ENCODE measurements at regions not wholly inside any gene's neighbourhood (a gene's known extent, or its start where the extent isn't known, plus 50 kb on each side); places are given as distances from the start of the nearest gene placed in this dataset.

DNA sequence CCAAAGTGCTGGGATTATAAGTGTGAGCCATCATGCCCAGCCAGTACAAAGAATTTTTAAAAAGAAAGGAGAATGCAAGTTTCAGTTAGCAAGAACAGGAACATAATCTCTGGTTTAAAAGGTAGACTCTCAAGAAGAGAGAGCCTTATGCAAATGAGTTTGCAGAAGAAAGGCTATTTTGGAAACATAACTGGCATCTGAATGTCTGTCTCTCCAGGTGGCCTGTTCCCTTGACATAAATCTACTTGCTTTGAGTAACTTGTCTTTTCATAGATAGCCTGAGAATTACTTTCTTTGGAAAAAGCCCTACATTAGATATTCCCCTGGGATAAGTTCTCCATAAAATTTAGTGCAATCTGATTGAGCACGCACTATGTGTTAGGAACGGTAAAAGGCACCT is 109.6 kb downstream of the ICOS start:
- no peak for DNase-seq (ENCODE audit: low read depth)

DNA sequence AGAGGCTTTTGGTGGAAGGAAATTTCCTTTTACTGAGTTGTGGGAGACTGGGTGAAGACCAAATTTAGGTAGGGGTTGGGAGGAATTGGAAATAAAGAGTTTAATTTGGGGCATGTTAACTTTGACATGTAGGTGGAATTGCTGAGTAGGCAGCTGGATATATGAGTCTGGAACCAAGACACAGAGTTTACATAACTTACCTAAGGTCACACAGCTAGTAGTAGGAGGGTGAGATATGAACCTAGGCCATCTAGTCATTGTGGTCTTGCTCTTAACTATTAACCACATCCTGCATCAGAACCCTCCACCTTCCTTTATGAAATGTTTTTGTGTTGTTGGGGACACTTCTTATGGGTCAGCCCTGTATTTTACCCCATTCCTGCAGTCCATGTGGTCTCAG is 113.1 kb downstream of the ICOS start:
- no peak for DNase-seq (ENCODE audit: low read depth)

DNA sequence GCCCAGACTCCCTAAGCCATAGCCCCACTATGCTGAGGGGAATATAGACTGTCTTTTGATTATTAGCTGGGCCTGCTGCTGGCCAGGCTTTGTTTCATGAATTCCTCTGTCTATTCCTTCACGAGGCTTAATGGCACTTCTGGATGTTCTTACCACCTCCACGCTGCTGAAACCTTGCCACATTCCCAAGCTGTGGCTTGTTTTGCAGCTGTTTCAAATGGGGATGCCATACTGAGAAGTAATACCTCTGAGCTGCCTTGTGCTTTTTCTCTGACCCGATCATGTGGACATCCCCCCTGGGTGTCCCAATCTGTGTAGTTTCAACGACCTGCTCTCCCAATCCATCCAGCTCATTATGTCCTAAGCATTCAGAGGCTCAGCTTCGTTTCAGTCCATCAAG is 114.1 kb downstream of the ICOS start:
- no peak for DNase-seq (ENCODE audit: low read depth)

DNA sequence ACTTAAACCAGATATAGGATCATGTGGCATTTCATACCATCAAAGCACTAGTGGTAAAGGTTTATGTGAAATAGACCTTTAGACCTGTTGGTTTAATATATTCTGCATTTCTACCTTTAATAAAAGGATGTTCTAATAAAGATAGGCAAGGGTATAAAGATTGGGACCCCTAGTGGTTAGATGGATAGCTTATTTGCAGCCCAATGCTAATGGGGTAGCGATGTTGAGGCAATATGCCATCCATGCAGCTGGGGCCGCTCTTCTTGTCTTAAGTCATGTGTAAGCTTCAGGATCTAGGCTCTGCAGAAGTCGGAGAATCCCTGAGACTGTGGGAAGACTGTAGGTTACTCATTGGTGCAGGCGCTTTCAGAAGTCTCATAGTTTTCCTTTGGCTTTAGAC is 114.9 kb downstream of the ICOS start:
- DNase-seq (ENCODE audit: low read depth) = no peak

DNA sequence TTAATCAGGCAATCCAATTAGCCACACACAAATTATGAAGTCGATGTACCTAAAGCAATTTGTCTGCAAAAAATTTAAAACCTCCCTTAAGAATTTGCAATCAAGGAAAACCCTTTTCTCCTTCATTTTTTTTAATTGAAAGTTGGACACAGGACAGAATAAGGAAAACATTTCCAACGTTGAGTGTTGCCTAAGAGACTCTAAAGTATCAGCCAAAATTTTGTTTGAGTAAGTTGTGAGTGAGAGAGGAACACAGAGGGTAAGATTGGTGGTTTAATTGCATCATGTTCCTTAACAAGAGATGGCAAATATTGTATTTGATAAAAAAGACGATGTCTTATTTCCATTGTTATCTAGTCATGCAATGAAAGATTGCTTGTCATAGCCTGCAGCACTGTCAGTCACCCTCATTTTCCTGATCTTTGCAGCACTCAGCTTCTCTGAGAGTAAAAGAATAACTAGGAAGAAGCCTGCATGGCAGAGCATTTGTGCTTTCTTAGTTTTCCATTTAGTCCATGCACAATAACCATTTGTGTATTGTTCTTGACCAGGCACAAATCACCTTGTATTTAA is 115.5 kb downstream of the ICOS start:
- DNase-seq (ENCODE audit: low read depth) = no peak

DNA sequence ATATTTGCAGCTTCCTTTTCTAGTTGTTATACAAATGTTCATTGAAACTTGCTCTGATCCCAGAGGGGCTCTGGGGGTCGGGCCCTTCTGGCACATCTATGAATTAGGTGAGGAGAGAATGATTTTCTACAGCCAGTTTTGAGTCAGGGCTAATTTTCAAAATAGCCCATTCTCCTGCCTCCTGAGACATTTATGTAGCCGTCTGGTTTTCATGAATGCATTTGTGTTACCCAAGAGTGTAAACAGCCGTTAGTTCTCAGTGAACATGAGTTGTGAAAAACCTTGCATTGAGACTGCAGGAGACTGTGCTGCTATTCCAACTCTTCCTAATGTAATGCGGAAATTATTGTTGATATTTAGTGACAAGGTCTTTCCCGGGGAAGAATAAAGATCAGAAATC is 122.5 kb downstream of the ICOS start:
- no peak for DNase-seq (ENCODE audit: low read depth)

DNA sequence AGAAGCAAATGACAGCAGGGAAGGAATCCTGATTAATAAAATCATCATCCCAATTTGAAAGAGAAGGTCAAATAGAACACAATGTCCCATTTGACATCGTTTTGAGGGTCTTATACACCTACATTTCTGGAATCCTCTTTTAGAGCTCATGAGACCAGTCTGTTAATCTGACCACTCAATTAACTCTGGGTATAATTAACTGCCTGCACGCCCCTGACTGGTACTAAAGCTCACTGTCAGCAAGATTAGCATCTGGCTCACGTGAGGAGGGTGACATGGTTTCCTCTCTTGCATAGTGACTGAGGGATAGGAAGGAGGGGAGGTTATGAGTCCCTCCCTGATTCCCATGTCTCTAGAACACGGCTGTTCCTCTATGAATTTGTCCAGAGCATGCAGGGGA is 124.3 kb downstream of the ICOS start:
- DNase-seq (ENCODE audit: low read depth) = no peak

DNA sequence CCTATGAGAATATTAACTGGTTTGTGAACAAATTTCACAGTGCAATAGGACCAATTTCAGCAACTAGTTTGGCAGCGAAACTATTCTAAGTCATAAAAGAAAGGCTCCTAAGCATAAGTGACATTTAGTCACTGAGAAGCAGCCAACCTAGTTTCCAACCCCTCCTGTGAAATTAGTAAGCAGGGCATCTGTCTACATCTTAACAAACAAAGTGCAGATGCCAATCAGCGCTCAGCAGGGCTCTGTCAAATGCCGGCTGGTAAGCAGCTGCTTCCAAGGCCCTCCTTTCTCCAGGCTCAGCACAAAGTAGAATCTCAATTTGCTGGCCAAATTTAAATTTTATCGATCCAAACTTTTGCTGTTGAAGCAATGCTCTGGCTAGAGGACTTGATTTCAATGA is 124.7 kb downstream of the ICOS start:
- DNase-seq (ENCODE audit: low read depth) = no peak

DNA sequence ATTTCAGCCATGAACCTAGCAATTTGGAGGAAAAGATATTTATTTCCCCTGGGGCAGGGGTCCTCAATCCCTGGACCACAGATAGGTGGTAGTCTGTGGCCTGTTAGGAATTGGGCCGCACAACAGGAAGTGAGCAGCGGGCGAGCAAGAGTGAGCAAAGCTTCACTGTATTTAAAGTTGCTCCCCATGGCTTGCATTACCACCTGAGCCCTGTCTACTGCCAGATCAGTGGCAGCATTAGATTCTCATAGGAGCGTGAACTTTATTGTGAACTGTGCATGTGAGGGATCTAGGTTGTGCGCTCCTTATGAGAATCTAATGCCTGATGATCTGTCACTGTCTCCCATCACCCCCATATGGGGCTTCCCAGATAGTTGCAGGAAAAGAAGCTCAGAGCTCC is 127.6 kb downstream of the ICOS start:
- DNase-seq (ENCODE audit: low read depth) = no peak

DNA sequence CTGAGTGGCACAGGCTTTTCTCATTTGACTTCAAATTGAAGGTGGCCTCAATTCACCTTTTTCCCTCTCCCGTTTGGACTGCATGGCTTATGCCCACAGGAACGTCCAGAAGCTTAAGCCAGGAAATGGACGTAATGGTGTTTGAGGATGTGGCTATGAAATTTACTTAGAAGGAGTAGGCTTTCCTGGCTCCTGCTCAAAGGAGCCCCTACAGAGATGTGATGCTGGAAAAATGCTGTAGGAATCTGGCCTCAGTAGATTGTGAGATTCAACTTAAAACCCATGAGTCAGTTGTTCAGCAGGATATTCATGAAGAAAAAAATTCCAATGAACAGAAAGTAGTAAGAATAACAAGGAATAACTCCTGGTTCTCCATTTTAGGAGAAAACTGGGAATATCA is 129.0 kb downstream of the ICOS start:
- no peak for DNase-seq (ENCODE audit: low read depth)

DNA sequence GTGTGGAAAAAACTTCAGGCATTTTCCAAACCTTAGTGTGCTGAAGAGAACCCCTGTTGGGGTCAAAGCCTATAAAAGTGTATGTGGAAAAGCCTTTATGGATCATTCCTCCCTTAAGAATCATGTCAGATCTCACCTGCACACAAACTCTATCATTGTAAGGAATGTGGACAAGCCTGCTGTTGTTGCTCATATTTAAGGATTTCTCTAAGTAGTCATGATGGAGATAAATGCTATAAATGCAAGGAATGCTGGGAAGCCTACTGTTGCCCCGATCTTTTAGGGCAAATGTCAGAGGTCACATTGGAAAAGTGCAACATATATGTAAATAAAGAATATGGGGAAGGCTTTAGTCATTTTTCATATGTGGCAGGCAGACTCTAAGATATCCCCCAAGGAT is 129.5 kb downstream of the ICOS start:
- no peak for DNase-seq (ENCODE audit: low read depth)

DNA sequence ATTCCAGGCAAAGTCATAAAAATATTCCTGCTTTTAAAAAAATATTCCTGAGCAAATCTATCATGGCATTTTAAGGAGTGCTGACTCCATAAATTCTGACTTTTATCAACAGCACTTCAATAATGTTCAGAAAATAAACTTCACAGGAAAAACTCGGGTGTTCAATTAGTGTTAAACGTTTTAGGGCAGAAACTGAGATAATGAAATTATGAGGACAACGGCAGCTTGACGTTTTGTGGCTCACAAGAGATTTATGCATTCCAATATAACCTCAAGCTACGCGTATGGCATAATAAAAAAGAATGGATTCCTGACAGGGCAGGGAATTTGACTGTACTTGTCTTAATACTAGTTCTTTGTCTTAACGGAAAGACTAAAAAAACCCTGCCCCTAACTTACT is 133.2 kb downstream of the ICOS start:
- no peak for DNase-seq (ENCODE audit: low read depth)

DNA sequence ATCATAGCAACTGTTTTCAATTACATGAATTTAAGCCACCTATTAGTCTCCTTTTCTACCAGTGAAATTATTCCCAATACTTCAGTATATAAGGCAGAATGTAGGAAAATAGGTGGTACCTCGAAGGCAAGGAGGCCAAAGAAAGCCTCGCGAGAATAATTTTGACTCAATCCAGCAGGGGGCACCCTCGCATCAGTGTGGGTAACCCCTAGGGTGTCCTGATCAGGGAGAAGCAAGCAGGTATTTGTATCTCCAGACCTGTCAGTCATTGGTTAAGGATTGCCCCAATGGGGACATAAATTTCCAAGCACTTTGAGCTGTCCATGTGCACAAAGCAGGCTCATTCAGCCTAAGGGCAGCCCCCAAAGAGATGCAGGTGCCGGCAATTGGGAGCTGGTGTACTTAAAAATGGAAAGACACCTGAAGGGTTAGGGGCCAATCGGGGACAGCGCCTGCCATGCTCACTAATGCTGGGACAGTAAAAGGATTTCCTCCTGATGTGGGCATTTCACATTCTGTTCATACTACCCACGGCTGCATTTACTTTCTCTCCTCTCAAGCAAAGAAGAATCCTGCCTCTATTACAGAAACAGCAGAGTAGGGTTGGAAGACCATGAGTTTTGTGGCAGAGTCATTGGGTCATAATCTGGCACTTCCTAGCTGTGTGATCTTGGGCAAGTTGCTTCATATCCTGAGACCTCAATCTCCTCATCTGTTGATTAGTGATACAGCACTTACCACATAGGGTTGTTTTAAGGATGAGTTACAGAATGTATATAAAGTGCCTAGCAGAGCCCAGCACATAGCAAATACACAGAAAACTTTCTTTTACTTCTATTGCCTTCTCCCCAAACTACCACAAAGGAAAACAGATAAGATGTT is 136.1 kb downstream of the ICOS start:
- DNase-seq (ENCODE audit: low read depth) = peak; percentile 20

DNA sequence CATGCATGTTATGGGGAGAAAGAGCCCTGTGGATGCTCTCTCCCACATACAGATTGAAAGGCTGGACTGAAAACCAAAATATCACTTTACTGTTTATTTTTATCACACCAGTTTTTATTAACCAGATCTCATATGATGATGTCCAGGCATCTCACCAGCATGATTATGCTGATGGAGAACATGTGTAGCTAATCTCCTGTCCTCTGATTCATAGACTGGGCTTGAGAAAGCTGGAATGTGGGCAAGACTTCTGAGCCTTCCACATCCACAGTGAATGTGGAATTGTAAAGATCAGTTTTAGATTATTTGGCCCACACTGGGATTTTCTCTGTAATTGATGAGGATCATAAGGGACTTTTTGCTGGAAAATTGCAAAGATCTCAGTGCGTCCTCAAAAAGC is 137.9 kb downstream of the ICOS start:
- DNase-seq (ENCODE audit: low read depth) = peak; percentile 8

DNA sequence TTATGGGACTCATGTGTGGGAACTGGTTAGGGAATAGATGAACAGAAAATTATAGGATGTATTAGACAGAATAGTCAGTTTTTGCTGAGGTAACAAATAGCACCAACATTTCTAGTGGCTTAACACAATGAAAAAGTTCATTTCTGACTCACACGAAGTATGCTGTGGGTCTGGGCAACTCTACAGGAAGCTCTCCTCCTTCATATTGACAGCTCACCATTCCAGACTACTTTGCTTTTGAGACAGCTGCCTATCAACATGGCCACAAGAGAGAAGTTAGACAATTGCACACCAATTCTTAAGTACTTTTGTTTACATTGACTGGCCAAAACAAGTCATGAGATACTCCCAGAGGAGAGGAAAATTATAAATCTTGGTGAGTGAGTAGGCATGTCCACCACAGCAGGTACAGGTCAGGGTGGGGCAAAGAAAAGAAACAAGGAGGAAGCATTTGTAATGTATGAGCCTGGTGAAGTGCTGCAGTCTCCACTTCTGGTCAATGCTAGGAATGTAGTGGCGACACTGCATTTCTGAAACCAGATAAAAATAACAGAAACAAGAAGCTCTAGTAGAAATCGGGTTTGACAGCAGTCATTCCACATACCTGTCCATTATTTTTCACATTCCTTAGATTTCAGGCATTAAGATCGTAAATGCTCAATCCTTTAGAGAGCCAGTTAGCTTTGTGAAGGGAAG is 141.6 kb downstream of the ICOS start:
- no peak for DNase-seq (ENCODE audit: low read depth)

DNA sequence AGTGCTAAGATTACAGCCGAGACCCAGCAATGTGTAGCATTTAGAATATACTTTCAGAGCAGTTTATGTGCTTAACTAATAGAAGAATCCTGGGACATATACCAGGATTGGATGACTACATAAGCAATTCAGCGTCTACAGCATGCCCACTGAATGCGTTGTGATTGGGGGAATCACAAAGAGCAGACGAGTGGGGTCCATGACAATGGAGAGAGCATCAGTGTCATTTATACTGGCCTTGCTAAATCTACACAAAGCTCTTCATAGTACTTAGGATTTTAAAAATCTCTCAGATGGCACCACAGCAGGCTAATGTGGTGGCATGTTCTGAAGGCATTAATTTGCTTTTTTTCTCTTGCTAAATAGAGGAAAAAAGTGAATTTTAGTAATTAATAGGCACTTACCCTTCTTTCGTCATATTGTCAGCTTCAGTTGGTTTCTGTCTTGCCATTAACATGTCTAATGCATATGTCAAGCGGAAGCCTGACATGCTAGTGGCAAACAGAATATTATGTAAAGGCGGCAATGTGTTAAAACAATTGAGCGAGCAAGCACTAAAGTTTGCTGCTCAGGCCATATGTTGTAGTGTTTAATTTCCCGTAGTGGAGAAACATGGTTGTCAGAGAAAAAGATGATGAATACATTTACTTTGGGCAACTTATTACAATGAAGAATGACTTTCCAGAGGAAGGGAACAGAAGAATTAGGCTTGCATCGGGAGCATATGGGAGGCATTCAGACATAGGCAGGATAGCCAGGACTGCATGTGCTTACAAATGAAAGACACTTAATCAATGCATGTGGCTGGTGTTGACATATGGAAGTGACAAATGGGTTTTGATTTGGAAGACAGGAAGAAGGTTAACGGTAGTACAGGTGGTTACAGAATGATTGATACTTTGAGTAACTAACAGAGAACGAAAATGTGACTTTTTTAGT is 145.2 kb downstream of the ICOS start:
- no peak for DNase-seq (ENCODE audit: low read depth)

DNA sequence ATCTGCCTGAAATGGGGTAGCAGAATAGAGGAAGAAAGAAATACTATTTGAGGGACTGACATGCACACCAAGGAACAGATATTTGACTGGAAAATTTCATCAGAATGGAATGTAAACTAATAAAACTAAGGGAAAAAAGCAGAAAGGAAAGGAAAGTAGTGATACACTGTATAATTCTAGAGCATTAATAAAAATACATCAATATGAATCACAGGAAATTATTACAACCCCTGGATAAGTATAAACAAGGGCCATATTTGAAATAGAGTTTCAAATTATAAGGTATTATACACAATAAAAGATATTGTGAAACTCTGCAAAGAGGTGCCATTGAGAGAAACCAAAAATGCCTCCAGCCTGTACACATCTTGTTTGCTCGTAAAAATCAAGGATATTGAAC is 149.6 kb downstream of the ICOS start:
- no peak for DNase-seq (ENCODE audit: low read depth)

DNA sequence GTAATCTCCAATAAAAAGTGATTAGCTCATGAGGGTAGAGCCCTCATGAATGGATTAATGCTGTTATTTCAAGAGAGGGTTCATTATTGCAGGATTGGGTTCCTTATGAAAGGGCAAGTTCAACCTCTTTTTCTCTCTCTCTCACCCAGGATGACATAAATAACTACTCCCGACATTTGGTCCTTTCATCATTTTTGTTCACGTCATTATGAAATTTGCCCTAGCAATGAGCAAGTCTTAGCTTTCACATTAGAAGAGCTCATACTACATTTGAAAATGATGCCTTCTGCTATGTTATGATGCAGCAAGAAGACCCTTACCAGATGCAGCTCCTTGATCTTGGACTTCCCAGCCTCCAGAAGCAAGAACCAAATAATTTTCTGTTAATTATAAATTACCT is 152.5 kb downstream of the ICOS start:
- no peak for DNase-seq (ENCODE audit: low read depth)

DNA sequence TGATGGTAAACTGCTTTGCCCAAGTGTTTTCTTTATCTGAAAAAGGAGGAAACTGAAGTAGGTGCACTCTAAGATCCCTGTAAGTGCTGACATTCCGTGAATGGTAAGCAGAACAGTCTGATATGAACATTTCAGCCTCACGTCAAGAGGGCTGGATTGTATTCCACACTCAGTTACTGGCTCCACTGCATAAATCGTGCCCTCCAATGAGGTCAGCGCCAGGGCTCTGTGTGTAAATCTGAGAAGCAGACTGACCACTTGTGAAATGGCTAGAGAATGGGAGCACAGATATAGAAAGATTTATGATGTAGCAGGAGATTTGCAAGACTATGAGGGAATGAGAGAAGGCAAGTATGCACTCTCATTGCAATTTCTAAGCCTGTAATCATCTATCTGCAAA is 153.0 kb downstream of the ICOS start:
- no peak for DNase-seq (ENCODE audit: low read depth)

DNA sequence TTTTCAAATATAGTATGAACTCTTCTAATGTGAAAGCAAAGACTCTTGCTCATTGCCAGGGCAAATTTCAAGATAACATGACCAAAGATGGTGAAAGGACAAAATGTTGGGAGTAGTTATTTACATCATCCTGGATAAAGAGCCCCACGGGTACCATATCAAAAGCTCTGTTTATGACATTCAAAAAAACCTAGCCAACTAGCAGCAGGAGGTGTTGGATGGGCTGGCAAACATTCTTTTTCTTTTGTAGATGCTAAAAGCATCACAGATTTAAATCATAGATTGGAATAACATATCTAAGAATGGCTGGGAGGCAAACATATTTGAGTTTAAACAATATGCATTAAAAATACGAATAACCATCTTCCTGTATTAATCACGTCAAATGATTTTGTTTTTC is 153.5 kb downstream of the ICOS start:
- DNase-seq (ENCODE audit: low read depth) = no peak

DNA sequence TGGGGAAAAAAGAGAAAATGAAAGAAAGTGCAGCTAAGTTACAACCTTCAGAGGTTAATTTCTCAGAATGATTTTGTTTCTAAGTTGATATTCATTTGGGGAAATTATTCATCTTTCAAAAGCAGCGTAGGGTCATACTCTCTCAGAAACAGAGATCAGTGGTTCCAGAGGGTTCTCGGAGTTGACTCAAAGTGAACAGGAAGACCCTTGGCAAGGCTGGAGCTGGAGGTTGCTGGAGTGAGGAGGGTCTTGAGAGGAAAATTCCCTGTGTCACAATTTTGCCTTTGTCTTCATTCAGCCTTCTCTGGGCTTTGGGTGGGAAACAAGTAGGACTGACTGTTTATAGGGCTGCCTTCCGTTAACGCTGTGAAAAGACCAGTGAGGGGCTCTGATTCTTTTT is 168.2 kb downstream of the ICOS start:
- DNase-seq (ENCODE audit: low read depth) = no peak

DNA sequence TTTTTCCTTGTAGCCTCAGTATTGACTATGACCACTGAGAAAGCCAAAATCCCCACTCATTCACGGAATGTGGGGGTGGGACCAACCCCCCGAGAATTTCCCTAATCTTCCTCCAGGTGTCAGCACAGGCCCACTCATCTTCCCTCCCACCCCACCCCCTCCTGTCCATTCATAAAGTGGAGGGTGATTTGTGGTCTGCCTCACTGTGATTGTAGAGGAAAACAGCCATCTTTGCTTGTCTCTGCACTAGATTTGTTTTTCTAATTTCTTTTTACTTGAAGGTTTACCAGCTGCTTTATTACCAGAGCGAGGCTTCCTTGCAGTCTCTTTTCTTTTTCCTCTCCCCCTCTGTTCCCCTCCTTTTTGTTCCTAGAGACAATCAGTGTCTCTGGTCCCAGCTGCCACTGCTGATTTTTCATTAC is 171.8 kb downstream of the ICOS start:
- DNase-seq (ENCODE audit: low read depth) = peak; percentile 9
